ENCODE measurements at regions not wholly inside any gene's neighbourhood (a gene's known extent, or its start where the extent isn't known, plus 50 kb on each side); places are given as distances from the start of the nearest gene placed in this dataset.
A peak's percentile ranks its signal among the peaks of the same experiment; 100 is the strongest.

- H3K4me3 Mint-ChIP-seq: peak overlapping the region in 1 of 10 donors; percentile 22
- no peak overlapping the region for H3K27ac Mint-ChIP-seq
- H3K27me3 Mint-ChIP-seq: peaks cover 46 to 89% (median 77%) of the 10 kb centered on the region in 5 donors
- peak; percentile 54 to 72 for ATAC-seq
- no peaks in the 10 kb centered on the region for H3K9me3 Mint-ChIP-seq
- no peaks in the 10 kb centered on the region for H3K36me3 Mint-ChIP-seq
- peaks cover 2 to 19% (median 6%) of the 10 kb centered on the region in 4 donors for H3K4me1 Mint-ChIP-seq
- peak in 4 of 10 donors; percentile 12 to 31 (median 25) for DNase-seq
- POLR2A ChIA-PET: no interaction called here
These were observed 136.3 kb downstream of the FOXD1 start for GRCh38 chr5:73312146-73312871.

DNA sequence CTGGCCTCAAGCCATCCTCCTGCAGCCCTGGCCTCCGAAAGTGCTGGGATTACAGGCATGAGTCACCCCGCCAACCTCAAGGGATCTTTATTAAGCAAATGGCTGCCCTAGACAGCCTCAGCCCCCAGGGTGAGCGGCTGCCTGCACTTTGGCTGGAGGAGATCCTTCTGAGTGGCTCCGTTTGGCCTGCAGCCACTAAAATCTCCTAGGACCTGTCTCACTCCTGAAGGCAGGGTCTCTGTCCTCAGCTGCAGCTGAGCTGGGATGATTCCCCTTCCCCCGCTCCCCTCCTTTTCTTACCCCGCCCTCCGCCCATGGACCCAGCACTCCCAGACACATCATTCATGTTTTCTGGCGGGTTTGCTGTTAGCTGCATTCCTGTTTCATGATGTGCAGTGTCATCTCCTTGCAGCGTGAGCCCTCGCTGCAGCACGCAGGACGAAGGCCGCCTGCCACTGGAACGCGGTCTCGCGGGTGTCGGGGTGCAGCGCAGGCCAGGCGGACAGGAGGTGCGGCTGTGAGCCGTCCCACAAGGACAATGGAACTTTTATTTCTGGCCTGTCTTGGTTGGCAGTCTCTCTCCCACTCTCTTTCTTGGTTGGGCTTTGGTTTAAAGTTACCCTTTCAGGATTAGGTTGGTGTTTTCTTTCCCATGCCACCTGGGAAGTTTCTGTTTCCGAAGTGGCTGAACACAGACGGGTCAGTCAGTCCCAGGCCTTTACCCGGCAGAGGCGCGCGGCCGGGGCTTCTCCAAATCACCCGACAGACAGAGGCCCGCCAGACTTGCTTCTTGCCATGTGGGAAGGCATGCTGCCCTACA is 137.1 kb downstream of the FOXD1 start:
- peaks cover 42 to 89% (median 78%) of the 10 kb centered on the region in 5 donors for H3K27me3 Mint-ChIP-seq
- H3K4me3 Mint-ChIP-seq: no peak overlapping the region
- H3K27ac Mint-ChIP-seq: peak overlapping the region in 1 of 10 donors; percentile 57
- H3K4me1 Mint-ChIP-seq: peaks cover 2 to 26% (median 9%) of the 10 kb centered on the region in 4 donors
- DNase-seq (no peak), ATAC-seq (no peak)
- H3K9me3 Mint-ChIP-seq: no peaks in the 10 kb centered on the region
- POLR2A ChIA-PET: no interaction called here
- H3K36me3 Mint-ChIP-seq: no peaks in the 10 kb centered on the region

- no peak overlapping the region for H3K27ac Mint-ChIP-seq
- H3K27me3 Mint-ChIP-seq: peaks cover 38 to 98% (median 77%) of the 10 kb centered on the region in 5 donors
- H3K4me3 Mint-ChIP-seq: no peak overlapping the region
- DNase-seq: no peak
- H3K9me3 Mint-ChIP-seq: peaks cover 0 to 2% (median 0%) of the 10 kb centered on the region in 9 donors
- peaks cover 5 to 30% (median 8%) of the 10 kb centered on the region in 4 donors for H3K4me1 Mint-ChIP-seq
- no peak for ATAC-seq
- H3K36me3 Mint-ChIP-seq: peaks cover 1 to 6% (median 2%) of the 10 kb centered on the region in 3 donors
- POLR2A ChIA-PET: no interaction called here
These were observed 134.8 kb downstream of the TMEM174 start for GRCh38 chr5:73307645-73308355.

GRCh38 chr5:73306741-73307275 is 133.8 kb downstream of the TMEM174 start:
- peaks cover 46 to 98% (median 79%) of the 10 kb centered on the region in 5 donors for H3K27me3 Mint-ChIP-seq
- peaks cover 0 to 3% (median 0%) of the 10 kb centered on the region in 9 donors for H3K9me3 Mint-ChIP-seq
- peaks cover 2 to 6% (median 2%) of the 10 kb centered on the region in 3 donors for H3K36me3 Mint-ChIP-seq
- DNase-seq (no peak), ATAC-seq (no peak)
- peak overlapping the region in 1 of 10 donors; percentile 29 for H3K27ac Mint-ChIP-seq
- no peak overlapping the region for H3K4me3 Mint-ChIP-seq
- POLR2A ChIA-PET: no interaction called here
- H3K4me1 Mint-ChIP-seq: peaks cover 5 to 24% (median 8%) of the 10 kb centered on the region in 4 donors

GRCh38 chr5:73306078-73306719 is 133.2 kb downstream of the TMEM174 start:
- Mint-ChIP-seq H3K4me3 (no peak overlapping the region), H3K27ac (no peak overlapping the region), H3K4me1 (peaks cover 5 to 22% (median 9%) of the 10 kb centered on the region in 4 donors), H3K36me3 (peaks cover 2 to 6% (median 2%) of the 10 kb centered on the region in 3 donors), H3K9me3 (peaks cover 0 to 3% (median 0%) of the 10 kb centered on the region in 9 donors), H3K27me3 (peaks cover 48 to 98% (median 78%) of the 10 kb centered on the region in 5 donors)
- ATAC-seq (no peak), DNase-seq (no peak)
- POLR2A ChIA-PET: no interaction called here

DNA sequence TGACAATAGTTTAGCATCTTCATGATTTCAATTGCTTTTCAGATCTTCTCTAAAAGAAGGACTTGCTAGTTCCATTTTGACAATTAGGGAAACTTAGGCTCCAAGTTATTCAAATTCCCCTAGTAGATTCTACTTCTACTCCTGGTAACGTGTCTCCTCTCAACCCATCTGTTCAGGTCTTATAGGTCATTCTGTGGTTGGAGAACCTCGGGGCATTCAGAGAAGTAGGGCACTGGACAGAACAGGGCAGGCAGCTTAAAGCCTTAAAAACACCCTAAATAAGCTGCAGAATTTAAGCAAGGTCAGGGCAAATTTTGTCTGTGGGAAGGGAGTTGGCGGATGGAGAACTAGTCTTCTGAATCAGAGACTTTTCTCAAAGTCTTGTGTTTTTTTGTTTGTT is 132.4 kb downstream of the TMEM174 start:
- POLR2A ChIA-PET: no interaction called here
- Mint-ChIP-seq H3K4me3 (no peak overlapping the region), H3K27me3 (peaks cover 53 to 99% (median 82%) of the 10 kb centered on the region in 5 donors), H3K27ac (no peak overlapping the region), H3K9me3 (peaks cover 0 to 5% (median 0%) of the 10 kb centered on the region in 9 donors), H3K4me1 (peaks cover 5 to 30% (median 13%) of the 10 kb centered on the region in 4 donors), H3K36me3 (peaks cover 2 to 10% (median 2%) of the 10 kb centered on the region in 3 donors)
- no peak for DNase-seq
- no peak for ATAC-seq

GRCh38 chr5:73304381-73304780 is 131.4 kb downstream of the TMEM174 start:
- no peak for ATAC-seq
- peaks cover 2 to 12% (median 4%) of the 10 kb centered on the region in 3 donors for H3K36me3 Mint-ChIP-seq
- POLR2A ChIA-PET: no interaction called here
- no peak overlapping the region for H3K4me3 Mint-ChIP-seq
- peaks cover 0 to 5% (median 0%) of the 10 kb centered on the region in 9 donors for H3K9me3 Mint-ChIP-seq
- peaks cover 9 to 41% (median 19%) of the 10 kb centered on the region in 4 donors for H3K4me1 Mint-ChIP-seq
- peaks cover 55 to 99% (median 84%) of the 10 kb centered on the region in 5 donors for H3K27me3 Mint-ChIP-seq
- no peak overlapping the region for H3K27ac Mint-ChIP-seq
- no peak for DNase-seq

GRCh38 chr5:73303148-73304079 is 130.4 kb downstream of the TMEM174 start:
- peak overlapping the region in 6 of 10 donors; percentile 0 to 63 (median 38) for H3K4me3 Mint-ChIP-seq
- no peak overlapping the region for H3K27ac Mint-ChIP-seq
- POLR2A ChIA-PET: no interaction called here

DNA sequence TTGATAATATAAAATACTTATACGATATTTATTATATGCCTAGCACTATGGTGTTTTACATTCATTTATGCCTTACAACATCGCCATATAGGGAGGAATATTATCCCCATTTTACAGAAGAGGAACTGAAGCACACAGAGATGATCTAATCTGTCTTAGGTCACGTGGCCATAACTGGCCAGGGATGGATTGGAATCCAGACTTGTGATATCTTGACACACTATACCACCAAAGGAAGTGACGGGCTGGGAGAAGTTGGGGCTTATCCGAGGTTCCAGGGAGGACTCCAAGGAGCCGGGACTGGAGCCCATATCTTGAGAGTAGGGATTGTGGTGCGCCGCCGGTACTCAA is 129.8 kb downstream of the TMEM174 start:
- DNase-seq (no peak), ATAC-seq (no peak)
- Mint-ChIP-seq H3K9me3 (peaks cover 0 to 5% (median 0%) of the 10 kb centered on the region in 9 donors), H3K27me3 (peaks cover 51 to 98% (median 78%) of the 10 kb centered on the region in 5 donors), H3K27ac (no peak overlapping the region), H3K4me1 (peaks cover 15 to 51% (median 26%) of the 10 kb centered on the region in 4 donors), H3K4me3 (peak overlapping the region in 8 of 10 donors; percentile 0 to 63 (median 31)), H3K36me3 (peaks cover 2 to 12% (median 4%) of the 10 kb centered on the region in 3 donors)
- POLR2A ChIA-PET: no interaction called here

More at GRCh38 chr5:73303148-73304079, 130.4 kb downstream of the TMEM174 start:
- no peak for DNase-seq
- no peak for ATAC-seq
- Mint-ChIP-seq H3K9me3 (peaks cover 0 to 5% (median 0%) of the 10 kb centered on the region in 9 donors), H3K36me3 (peaks cover 2 to 12% (median 4%) of the 10 kb centered on the region in 3 donors), H3K4me1 (peaks cover 15 to 50% (median 26%) of the 10 kb centered on the region in 4 donors), H3K27me3 (peaks cover 55 to 99% (median 84%) of the 10 kb centered on the region in 5 donors)

DNA sequence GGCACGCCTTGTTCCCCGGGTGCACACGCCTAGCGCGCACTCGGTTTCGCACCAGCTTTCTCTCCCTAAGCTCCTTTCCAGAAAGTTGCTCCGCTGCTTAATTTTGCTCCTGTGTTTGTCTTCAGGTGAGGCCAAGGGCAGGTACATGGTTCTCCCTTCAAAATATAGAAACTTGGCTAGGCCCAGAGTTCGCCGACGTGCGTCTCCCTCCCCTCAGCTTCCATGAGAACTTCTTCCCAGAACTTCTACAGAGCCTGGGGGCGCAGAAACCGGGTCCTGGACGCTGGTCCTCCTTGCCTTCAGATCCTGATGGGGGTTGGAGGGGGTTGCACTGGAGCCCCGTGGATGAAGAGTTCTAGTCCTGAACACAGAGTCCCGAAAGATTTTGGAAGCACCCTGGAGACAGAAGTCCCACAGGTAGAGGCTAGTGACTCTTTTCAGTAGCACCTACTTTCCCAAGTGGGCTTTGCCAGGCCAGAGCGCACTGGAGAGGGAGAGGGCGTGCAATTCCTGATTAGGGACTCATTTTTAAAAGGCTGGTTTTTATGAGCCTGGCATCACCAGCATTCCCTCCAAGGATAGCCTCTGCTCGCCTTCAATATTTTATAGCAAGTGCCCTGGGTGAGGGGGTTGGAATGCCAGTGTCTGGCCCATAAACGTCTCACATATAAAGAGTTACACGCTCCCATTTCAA is 128.4 kb downstream of the TMEM174 start:
- H3K4me3 Mint-ChIP-seq: no peak overlapping the region
- no peak for ATAC-seq
- H3K27me3 Mint-ChIP-seq: peaks cover 61 to 98% (median 77%) of the 10 kb centered on the region in 5 donors
- no peak overlapping the region for H3K27ac Mint-ChIP-seq
- H3K9me3 Mint-ChIP-seq: peaks cover 0 to 5% (median 0%) of the 10 kb centered on the region in 9 donors
- POLR2A ChIA-PET: no interaction called here
- no peak for DNase-seq
- H3K4me1 Mint-ChIP-seq: peaks cover 15 to 42% (median 27%) of the 10 kb centered on the region in 4 donors
- H3K36me3 Mint-ChIP-seq: peaks cover 2 to 12% (median 4%) of the 10 kb centered on the region in 3 donors

All from naive thymus-derived CD8-positive, alpha-beta T cell (primary cell).